ENCODE measurements at regions not wholly inside any gene's neighbourhood (a gene's known extent, or its start where the extent isn't known, plus 50 kb on each side); places are given as distances from the start of the nearest gene placed in this dataset.

GRCh38 chr1:195520757-195521156 is 1087.5 kb downstream of the KCNT2 start:
- TF ChIP-seq CTCF (conservative IDR thresholded peaks at IDR 0.05; ENCODE audit: low read length) = no peak
- TF ChIP-seq EZH2phosphoT487 (IDR thresholded peaks at IDR 0.05; ENCODE audit: borderline replicate concordance, low read depth, low read length) = no peak
